Chondrocyte (in vitro differentiated cells): ENCODE measurements at regions not wholly inside any gene's neighbourhood (a gene's known extent, or its start where the extent isn't known, plus 50 kb on each side); places are given as distances from the start of the nearest gene placed in this dataset.

Experiments
- DNase-seq: peaks from one replicate; pipeline ENCODE4 v3.0.0; 2021; ENCODE audit warnings: mixed read lengths, low spot score
- H3K27ac Mint-ChIP-seq: one replicate; pipeline ENCODE4 v1.8.0; 2021; ENCODE audit warnings: mild to moderate bottlenecking, moderate library complexity, mixed read lengths; ENCODE audit not compliant: unreplicated experiment
- H3K27me3 Mint-ChIP-seq: 2 replicates; pipeline ENCODE4 v1.8.0; 2021; ENCODE audit warnings: low read depth, mixed read lengths
- H3K36me3 Mint-ChIP-seq: 2 replicates; pipeline ENCODE4 v1.8.0; 2021; ENCODE audit warnings: low read depth, mixed read lengths
- H3K4me1 Mint-ChIP-seq: 2 replicates; pipeline ENCODE4 v1.8.0; 2021; ENCODE audit warnings: low read depth, mild to moderate bottlenecking, mixed read lengths
- H3K4me3 Mint-ChIP-seq: one replicate; pipeline ENCODE4 v1.8.0; 2021; ENCODE audit warnings: mild to moderate bottlenecking, moderate library complexity, mixed read lengths; ENCODE audit not compliant: unreplicated experiment
- H3K9me3 Mint-ChIP-seq: 2 replicates; pipeline ENCODE4 v1.8.0; 2021; ENCODE audit warnings: low read depth, mixed read lengths
- CTCF ChIP-seq: fragments of 200-600 bp; sonication (generic); IDR thresholded peaks from 2 replicates; pipeline ENCODE4 v1.5.0; 2021; ENCODE audit warnings: antibody characterized with exemption, mild to moderate bottlenecking, moderate library complexity

GRCh38 chr12:5247144-5247543, 184.8 kb upstream of the NTF3 start:
- no peak overlapping the region for H3K4me3 Mint-ChIP-seq
- no peaks in the 10 kb centered on the region for H3K27me3 Mint-ChIP-seq
- H3K9me3 Mint-ChIP-seq, result no peaks in the 10 kb centered on the region
- no peak for TF ChIP-seq CTCF
- no peak overlapping the region for H3K27ac Mint-ChIP-seq
- H3K36me3 Mint-ChIP-seq, result no peaks in the 10 kb centered on the region
- H3K4me1 Mint-ChIP-seq, result peaks cover 11% of the 10 kb centered on the region
- no peak for DNase-seq

- peaks cover 11% of the 10 kb centered on the region for H3K4me1 Mint-ChIP-seq
Measured at GRCh38 chr12:5248230-5248629, 183.7 kb upstream of the NTF3 start.

GRCh38 chr12:5248999-5249526, 182.8 kb upstream of the NTF3 start:
- H3K4me1 Mint-ChIP-seq, result peaks cover 11% of the 10 kb centered on the region
- TF ChIP-seq CTCF, result no peak
- DNase-seq, result no peak

More at GRCh38 chr12:5248230-5248629, 183.7 kb upstream of the NTF3 start:
- TF ChIP-seq CTCF, result no peak
- H3K4me3 Mint-ChIP-seq, result no peak overlapping the region
- no peaks in the 10 kb centered on the region for H3K36me3 Mint-ChIP-seq
- H3K27ac Mint-ChIP-seq, result no peak overlapping the region
- H3K9me3 Mint-ChIP-seq, result no peaks in the 10 kb centered on the region
- H3K27me3 Mint-ChIP-seq, result no peaks in the 10 kb centered on the region
- DNase-seq, result no peak

GRCh38 chr12:5251092-5251491, 180.8 kb upstream of the NTF3 start:
- Mint-ChIP-seq H3K36me3 (no peaks in the 10 kb centered on the region), H3K4me3 (no peak overlapping the region), H3K27me3 (no peaks in the 10 kb centered on the region), H3K9me3 (peaks cover 4% of the 10 kb centered on the region), H3K27ac (no peak overlapping the region), H3K4me1 (peaks cover 4% of the 10 kb centered on the region)
- no peak for DNase-seq
- TF ChIP-seq CTCF, result no peak

More at GRCh38 chr12:5248999-5249526, 182.8 kb upstream of the NTF3 start:
- no peaks in the 10 kb centered on the region for H3K9me3 Mint-ChIP-seq
- H3K36me3 Mint-ChIP-seq, result no peaks in the 10 kb centered on the region
- H3K27me3 Mint-ChIP-seq, result no peaks in the 10 kb centered on the region
- no peak overlapping the region for H3K27ac Mint-ChIP-seq
- H3K4me3 Mint-ChIP-seq, result no peak overlapping the region

- H3K27ac Mint-ChIP-seq, result no peak overlapping the region
- no peak overlapping the region for H3K4me3 Mint-ChIP-seq
- peaks cover 4% of the 10 kb centered on the region for H3K9me3 Mint-ChIP-seq
- no peak for DNase-seq
- TF ChIP-seq CTCF, result no peak
- H3K36me3 Mint-ChIP-seq, result no peaks in the 10 kb centered on the region
- peaks cover 4% of the 10 kb centered on the region for H3K4me1 Mint-ChIP-seq
- H3K27me3 Mint-ChIP-seq, result no peaks in the 10 kb centered on the region
Measured at GRCh38 chr12:5251786-5252185, 180.1 kb upstream of the NTF3 start.
